Endothelial cell of umbilical vein (primary cell): ENCODE measurements at regions not wholly inside any gene's neighbourhood (a gene's known extent, or its start where the extent isn't known, plus 50 kb on each side); places are given as distances from the start of the nearest gene placed in this dataset.

Source experiments
- BruUV-seq: library from RNA; stranded (reverse); fragments of 400-500 nt; replicated peaks from 2 replicates; lab custom pipeline; 2021; lab: Mats Ljungman, UMichigan
- CTCF ChIA-PET: fragments of 300-600, 350-600 bp; sonication (Branson Sonifier 250); formaldehyde crosslinking; loops from one replicate; lab custom pipeline; 2021; ENCODE audit warnings: antibody characterized with exemption, inconsistent platforms; lab: Charles Lee
- POLR2A ChIA-PET: fragments of 300-600, 350-600 bp; sonication (Branson Sonifier 250); formaldehyde crosslinking; loops from one replicate; lab custom pipeline; 2021; ENCODE audit warnings: antibody characterized with exemption, inconsistent platforms; lab: Charles Lee
- DNase-seq: peaks from one replicate; pipeline ENCODE4 v3.0.0-alpha.2; 2011; ENCODE audit warnings: low read depth, low spot score
- FAIRE-seq: peaks from 2 replicates; lab custom pipeline; 2011; peaks lifted over from hg19 to GRCh38; lab: Jason Lieb, UNC
- H2AFZ ChIP-seq: 2 replicates; pipeline ENCODE4 v1.6.0; 2012; ENCODE audit warnings: low read depth, low read length, control low read depth, inconsistent platforms
- H3K27ac ChIP-seq: 2 replicates; pipeline ENCODE4 v1.5.1; 2011; ENCODE audit warnings: low read depth, mild to moderate bottlenecking, control low read depth, low read length, moderate library complexity; ENCODE audit not compliant: insufficient read depth
- H3K27me3 ChIP-seq, 2 experiments: 2 replicates each; pipeline versions ENCODE4 v1.6.0 to v1.6.1; 2011; ENCODE audit warnings: low read length in 2 of 2, mixed read lengths in 1 of 2; ENCODE audit not compliant: control insufficient read depth in 2 of 2, insufficient read depth in 2 of 2
- H3K36me3 ChIP-seq, 2 experiments: 2 replicates in 1 of 2; 3 replicates in 1 of 2; pipeline ENCODE4 v1.5.1; 2011; ENCODE audit warnings: low read length in 2 of 2, mild to moderate bottlenecking in 1 of 2, moderate library complexity in 1 of 2; ENCODE audit not compliant: control insufficient read depth in 2 of 2, insufficient read depth in 2 of 2; ENCODE audit errors: extremely low read depth in 1 of 2
- H3K4me1 ChIP-seq: 3 replicates; pipeline ENCODE4 v1.5.1; 2011; ENCODE audit warnings: mild to moderate bottlenecking, low read length; ENCODE audit not compliant: control insufficient read depth, insufficient read depth; ENCODE audit errors: extremely low read depth
- H3K4me2 ChIP-seq: 2 replicates; pipeline ENCODE4 v1.6.1; 2011; ENCODE audit warnings: low read length, control low read depth, mixed read lengths; ENCODE audit not compliant: insufficient read depth
- H3K4me3 ChIP-seq, 3 experiments: fragments of 200-600 bp in 1 of 3; sonication (generic), shearing (Covaris generic) in 1 of 3; replicated peaks in 1 of 3; 2 replicates each; pipeline ENCODE4 v1.5.1; 2011 to 2016; ENCODE audit warnings: control low read depth in 3 of 3, low read length in 3 of 3, mild to moderate bottlenecking in 2 of 3, inconsistent platforms in 1 of 3, low read depth in 1 of 3, moderate library complexity in 1 of 3; ENCODE audit not compliant: insufficient read depth in 1 of 3
- H3K79me2 ChIP-seq: 2 replicates; pipeline ENCODE4 v1.6.0; 2012; ENCODE audit warnings: low read length, inconsistent platforms; ENCODE audit not compliant: control insufficient read depth, insufficient read depth
- H3K9ac ChIP-seq: replicated peaks from 2 replicates; pipeline ENCODE3; 2011; ENCODE audit warnings: low read length, control low read depth; ENCODE audit not compliant: insufficient read depth; ENCODE audit errors: extremely low read depth
- H3K9me1 ChIP-seq: replicated peaks from 3 replicates; pipeline ENCODE4 v1.6.0; 2011; ENCODE audit warnings: mild to moderate bottlenecking, low read length; ENCODE audit not compliant: control insufficient read depth, insufficient read depth; ENCODE audit errors: extremely low read depth
- H3K9me3 ChIP-seq: replicated peaks from 2 replicates; pipeline ENCODE4 v1.5.1; 2012; ENCODE audit warnings: low read length, inconsistent platforms; ENCODE audit not compliant: control insufficient read depth, insufficient read depth
- H4K20me1 ChIP-seq: replicated peaks from 2 replicates; pipeline ENCODE3; 2011; ENCODE audit warnings: mild to moderate bottlenecking, low read length; ENCODE audit not compliant: control insufficient read depth, insufficient read depth; ENCODE audit errors: extremely low read depth
- CTCF ChIP-seq, 2 donors: IDR thresholded peaks; 1 replicate in 1 of 2; 2 replicates in 1 of 2; pipeline ENCODE4 v1.5.1; 2011; ENCODE audit warnings: low read length in 2 of 2, mild to moderate bottlenecking in 2 of 2, moderate library complexity in 2 of 2, control low read depth in 1 of 2, inconsistent platforms in 1 of 2, low read depth in 1 of 2; ENCODE audit not compliant: insufficient read depth in 1 of 2; ENCODE audit errors: extremely low read depth in 1 of 2
- EZH2 ChIP-seq: IDR thresholded peaks from 2 replicates; pipeline ENCODE4 v1.6.1; 2012; ENCODE audit warnings: borderline replicate concordance, low read depth, mild to moderate bottlenecking, moderate library complexity, low read length, inconsistent platforms; ENCODE audit not compliant: severe bottlenecking
- FOS ChIP-seq: IDR thresholded peaks from 2 replicates; pipeline ENCODE4 v1.6.1; 2011; ENCODE audit warnings: mild to moderate bottlenecking, low read length, moderate library complexity, borderline replicate concordance; ENCODE audit not compliant: insufficient read depth
- GATA2 ChIP-seq: IDR thresholded peaks from 2 replicates; pipeline ENCODE4 v1.7.0; 2011; ENCODE audit warnings: low read depth, mild to moderate bottlenecking, moderate library complexity, mixed read lengths, low read length; ENCODE audit not compliant: insufficient read length, insufficient read depth
- JUN ChIP-seq: IDR thresholded peaks from 2 replicates; pipeline ENCODE4 v1.6.1; 2011; ENCODE audit warnings: borderline replicate concordance, low read depth; ENCODE audit not compliant: insufficient read length, insufficient read depth
- MAX ChIP-seq: IDR thresholded peaks from 2 replicates; pipeline ENCODE4 v1.6.1; 2011; ENCODE audit not compliant: insufficient read depth, insufficient read length
- MYC ChIP-seq: IDR thresholded peaks from one replicate; pipeline ENCODE4 v1.6.1; 2011; ENCODE audit warnings: mild to moderate bottlenecking, low read depth, low read length
- POLR2A ChIP-seq: IDR thresholded peaks from 2 replicates; pipeline ENCODE4 v1.6.1; 2012; ENCODE audit warnings: low read depth, mild to moderate bottlenecking, control low read depth, low read length
- POLR2AphosphoS5 ChIP-seq: IDR thresholded peaks from 2 replicates; pipeline ENCODE4 v1.6.1; 2012; ENCODE audit warnings: low read depth, mild to moderate bottlenecking, control low read depth, low read length, moderate library complexity; ENCODE audit not compliant: insufficient read depth
- dilution Hi-C: fragments of 300-500 bp; cut with MboI; formaldehyde crosslinking; loops from one replicate; pipeline ENCODE4 v1.15.0; 2019; ENCODE audit warnings: low sequenced_read_pairs; ENCODE audit not compliant: extremely low pct_ligation_motif_present
- intact Hi-C: fragments of 100-400 bp; cut with micrococcal nuclease; formaldehyde crosslinking; loops from one replicate; pipeline ENCODE4 v1.10.0; 2022

- Histone ChIP-seq H3K36me3 (no peaks in the 10 kb centered on the region), H3K27ac (no peak overlapping the region), H3K4me3 (no peak overlapping the region), H4K20me1 (no peaks in the 10 kb centered on the region), H3K9me3 (no peaks in the 10 kb centered on the region), H3K9me1 (no peaks in the 10 kb centered on the region), H2AFZ (no peak overlapping the region), H3K4me1 (peaks cover 8% of the 10 kb centered on the region), H3K79me2 (no peaks in the 10 kb centered on the region), H3K9ac (no peak overlapping the region), H3K27me3 (no peaks in the 10 kb centered on the region), H3K4me2 (no peak overlapping the region)
- BruUV-seq, result no TSS peak
- POLR2A ChIA-PET, result no interaction called here
- intact Hi-C loops, result no loop called here
- no peak for TF ChIP-seq FOS
- TF ChIP-seq POLR2A, result no peak
- no peak for TF ChIP-seq MAX
- no peak for TF ChIP-seq JUN
- no peak for TF ChIP-seq EZH2
- TF ChIP-seq CTCF (IDR thresholded peaks at IDR 0.05; ENCODE audit: extremely low read depth in 1 of 2, insufficient read depth in 1 of 2, low read depth in 1 of 2, low read length in 2 of 2), result no peak
- TF ChIP-seq MYC, result no peak
- no peak for TF ChIP-seq GATA2
- no peak for TF ChIP-seq POLR2AphosphoS5
- dilution Hi-C loops, result no loop called here
- no peak for DNase-seq
- CTCF ChIA-PET, result interaction anchor here (0.6 to 1.4 kb wide), 3 partner anchors 15 to 118 kb away, joined by 3 read pairs; partner anchors contain the start of gene AKIP1
- no peak for FAIRE-seq
Observed at GRCh38 chr11:8792710-8793109, 110.1 kb downstream of the RPL27A start.
